ENCODE measurements at regions not wholly inside any gene's neighbourhood (a gene's known extent, or its start where the extent isn't known, plus 50 kb on each side); places are given as distances from the start of the nearest gene placed in this dataset.

DNA sequence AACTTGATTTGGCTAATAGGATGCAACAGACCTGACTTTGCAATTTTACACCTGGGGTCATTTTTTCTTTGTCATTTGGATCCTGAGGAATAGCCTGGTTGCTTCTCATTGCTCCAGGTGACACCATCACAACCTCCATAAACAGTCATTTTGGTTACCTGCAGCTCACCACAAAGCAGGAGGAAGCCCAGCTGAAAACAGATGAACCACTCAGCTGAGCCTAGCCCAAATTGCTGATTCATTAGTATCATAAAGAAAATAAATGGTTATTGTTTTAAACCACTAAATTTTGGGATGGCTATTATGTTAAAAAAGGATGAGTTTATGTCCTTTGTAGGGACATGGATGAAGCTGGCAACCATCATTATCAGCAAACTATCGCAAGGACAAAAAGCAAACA is 841.0 kb upstream of the EEF2KMT start:
- H3K4me3 ChIP-seq (replicated peaks in 1 of 2; ENCODE audit: low read depth in 2 of 2, low read length in 2 of 2), result no peak overlapping the region
- no peak for DNase-seq (ENCODE audit: low read depth in 2 of 2)
- TF ChIP-seq CTCF (IDR thresholded peaks at IDR 0.05; ENCODE audit: low read depth, low read length), result no peak

DNA sequence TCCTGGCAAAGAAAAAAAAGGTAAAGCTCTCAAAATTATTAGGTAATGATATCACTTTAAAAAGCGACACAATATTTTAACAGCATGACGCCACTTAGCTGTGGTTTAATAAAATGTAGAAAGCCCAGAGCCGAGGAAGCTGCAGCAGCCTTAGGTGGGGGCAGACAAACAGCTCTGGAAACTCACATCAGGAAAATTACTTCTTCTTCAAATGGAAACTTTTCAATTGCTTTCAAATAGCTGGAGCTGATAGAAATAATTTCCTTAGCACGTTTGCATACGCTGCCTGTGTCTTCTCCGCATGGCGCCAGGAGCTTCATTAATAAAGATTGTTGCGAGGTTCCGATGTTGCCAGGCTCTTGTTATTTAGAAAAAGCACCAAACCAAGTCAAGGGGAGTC is 835.3 kb upstream of the EEF2KMT start:
- TF ChIP-seq CTCF (IDR thresholded peaks at IDR 0.05; ENCODE audit: low read depth, low read length), result no peak
- no peak overlapping the region for H3K4me3 ChIP-seq (replicated peaks in 1 of 2; ENCODE audit: low read depth in 2 of 2, low read length in 2 of 2)
- no peak for DNase-seq (ENCODE audit: low read depth in 2 of 2)

DNA sequence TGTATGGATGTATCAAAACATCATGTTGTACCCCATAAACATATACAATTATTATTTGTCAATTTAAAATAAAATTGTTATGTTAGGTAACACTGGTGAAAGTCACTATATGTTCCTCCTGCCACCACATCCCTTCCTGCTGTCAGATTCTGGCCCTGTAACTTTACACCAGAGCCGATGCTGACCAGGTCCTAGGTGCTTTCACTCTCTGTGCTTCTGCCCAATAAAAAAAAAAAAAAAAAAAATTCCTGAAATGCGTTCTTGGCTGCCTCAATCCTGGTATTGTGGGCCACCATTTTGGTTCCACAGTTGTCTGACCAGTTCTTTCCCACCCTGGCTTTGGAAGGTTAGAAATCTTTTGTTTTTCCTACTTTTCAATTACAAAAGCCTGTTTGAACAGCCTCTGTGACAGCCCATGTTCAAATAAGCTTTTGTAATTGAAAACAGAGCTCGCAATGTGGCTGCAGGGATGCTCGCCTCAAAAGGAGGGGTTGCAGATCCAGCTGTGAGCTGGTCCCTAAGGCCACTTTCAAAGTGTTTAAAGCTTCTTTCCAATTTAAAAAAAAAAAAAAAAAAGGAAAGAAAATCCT is 831.0 kb upstream of the EEF2KMT start:
- no peak for DNase-seq (ENCODE audit: low read depth in 2 of 2)
- TF ChIP-seq CTCF (IDR thresholded peaks at IDR 0.05; ENCODE audit: low read depth, low read length), result no peak
- no peak overlapping the region for H3K4me3 ChIP-seq (replicated peaks in 1 of 2; ENCODE audit: low read depth in 2 of 2, low read length in 2 of 2)

GRCh38 chr16:5925850-5926249 is 828.3 kb upstream of the EEF2KMT start:
- DNase-seq (ENCODE audit: low read depth in 2 of 2), result no peak
- H3K4me3 ChIP-seq (replicated peaks in 1 of 2; ENCODE audit: low read depth in 2 of 2, low read length in 2 of 2), result no peak overlapping the region
- TF ChIP-seq CTCF (IDR thresholded peaks at IDR 0.05; ENCODE audit: low read depth, low read length), result no peak

DNA sequence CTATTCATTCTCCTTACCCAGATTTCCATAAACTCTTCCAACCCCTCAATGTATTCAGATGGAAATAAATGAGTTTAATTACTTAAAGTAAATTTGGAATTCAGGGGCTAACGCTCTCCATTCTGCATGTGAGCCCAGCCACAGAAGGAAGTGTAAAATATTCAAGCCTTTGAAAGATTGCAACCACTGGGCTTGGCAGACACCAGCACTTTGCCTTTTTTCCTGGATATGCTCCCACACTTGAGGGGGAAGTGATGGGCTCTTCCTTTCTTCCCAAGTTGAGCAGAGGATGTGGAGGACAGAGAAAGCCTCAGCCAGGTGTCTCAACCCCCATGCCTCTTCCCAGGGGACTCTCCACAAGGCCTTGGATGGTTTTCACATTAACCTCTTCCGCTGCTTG is 825.1 kb upstream of the EEF2KMT start:
- DNase-seq (ENCODE audit: low read depth in 2 of 2), result no peak
- no peak for TF ChIP-seq CTCF (IDR thresholded peaks at IDR 0.05; ENCODE audit: low read depth, low read length)
- H3K4me3 ChIP-seq (replicated peaks in 1 of 2; ENCODE audit: low read depth in 2 of 2, low read length in 2 of 2), result no peak overlapping the region

GRCh38 chr16:5918567-5919130 is 821.1 kb upstream of the EEF2KMT start:
- TF ChIP-seq CTCF (IDR thresholded peaks at IDR 0.05; ENCODE audit: low read depth, low read length), result no peak
- DNase-seq (ENCODE audit: low read depth in 2 of 2), result no peak

More at GRCh38 chr16:5918567-5919130, 821.1 kb upstream of the EEF2KMT start:
- H3K4me3 ChIP-seq (replicated peaks in 1 of 2; ENCODE audit: low read depth in 2 of 2, low read length in 2 of 2), result no peak overlapping the region
